ENCODE measurements at regions not wholly inside any gene's neighbourhood (a gene's known extent, or its start where the extent isn't known, plus 50 kb on each side); places are given as distances from the start of the nearest gene placed in this dataset.

GRCh38 chr4:181176306-181176705, 1066.9 kb upstream of the TENM3 start:
- no peaks in the 10 kb centered on the region for H3K36me3 ChIP-seq (replicated peaks in 1 of 2; ENCODE audit: control insufficient read depth in 1 of 2, insufficient read depth in 2 of 2, low read length in 2 of 2)
- POLR2A ChIA-PET, result no interaction called here
- no peak for FAIRE-seq
- H3K9me3 ChIP-seq (ENCODE audit: low read length), result no peaks in the 10 kb centered on the region
- no peak for ATAC-seq
- no peaks in the 10 kb centered on the region for H3K4me1 ChIP-seq (ENCODE audit: insufficient read depth, low read length)
- no peak for DNase-seq (ENCODE audit: low spot score)
- whole genome bisulfite sequencing (ENCODE audit: low lambda C conversion rate), result 13% methylated on average over 6 of the region's 6 CpGs
- in situ Hi-C loops (cut with HindIII; ENCODE audit: extremely low pct_ligation_motif_present, low pct_unique_long_range_greater_than_20kb) (no loop called here), intact Hi-C loops (cut with micrococcal nuclease; ENCODE audit: unreplicated experiment) (no loop called here)
- H3K27ac ChIP-seq (ENCODE audit: extremely low read length, insufficient read depth, low read length), result no peak overlapping the region
- H3K4me3 ChIP-seq (replicated peaks in 1 of 3; ENCODE audit: insufficient read depth in 1 of 3, low read depth in 2 of 3, low read length in 3 of 3), result no peak overlapping the region
- CTCF ChIA-PET (ENCODE audit: low intra/inter-chr PET ratio, low total read pairs), result no interaction called here
- H3K27me3 ChIP-seq (ENCODE audit: control insufficient read depth in 1 of 2, insufficient read depth in 2 of 2, low read length in 2 of 2), result no peaks in the 10 kb centered on the region
- BruUV-seq (replicated peaks), result no TSS peak
- no peak overlapping the region for H3K4me2 ChIP-seq (ENCODE audit: low read depth, low read length)
- H2AFZ ChIP-seq (ENCODE audit: low read length), result no peak overlapping the region
- H3K9ac ChIP-seq (ENCODE audit: insufficient read depth, low read depth, low read length), result no peak overlapping the region
- no peaks in the 10 kb centered on the region for H3K79me2 ChIP-seq (ENCODE audit: insufficient read depth, low read length)
- H4K20me1 ChIP-seq (ENCODE audit: insufficient read depth, low read length), result no peaks in the 10 kb centered on the region
- TF ChIP-seq HCFC1 (IDR thresholded peaks at IDR 0.05; ENCODE audit: low read depth, low read length), result no peak
- no peak for TF ChIP-seq ZNF616 (CRISPR knock-in tag; IDR thresholded peaks at IDR 0.05; ENCODE audit: low read depth)
- TF ChIP-seq XBP1 (CRISPR knock-in tag; IDR thresholded peaks at IDR 0.05), result no peak
- no peak for TF ChIP-seq IRF1 (CRISPR knock-in tag; IDR thresholded peaks at IDR 0.05; ENCODE audit: low read depth)
- TF ChIP-seq ZNF282 (IDR thresholded peaks at IDR 0.05; ENCODE audit: partially characterized antibody), result no peak
- no peak for TF ChIP-seq POLR2A (IDR thresholded peaks at IDR 0.05; ENCODE audit: insufficient read depth in 1 of 2, low read depth in 2 of 2, low read length in 2 of 2)
- no peak for TF ChIP-seq NR0B2 (CRISPR knock-in tag; IDR thresholded peaks at IDR 0.05)
- no peak for TF ChIP-seq FUBP1 (CRISPR knock-in tag; IDR thresholded peaks at IDR 0.05; ENCODE audit: borderline replicate concordance)
- no peak for TF ChIP-seq ZBED4 (CRISPR knock-in tag; IDR thresholded peaks at IDR 0.05; ENCODE audit: borderline replicate concordance)
- no peak for TF ChIP-seq KAT7 (CRISPR knock-in tag; IDR thresholded peaks at IDR 0.05; ENCODE audit: borderline replicate concordance)
- no peak for TF ChIP-seq ZIK1 (CRISPR knock-in tag; IDR thresholded peaks at IDR 0.05; ENCODE audit: borderline replicate concordance, low read depth)
- no peak for TF ChIP-seq TBX2 (CRISPR knock-in tag; IDR thresholded peaks at IDR 0.05; ENCODE audit: borderline replicate concordance)
- TF ChIP-seq E2F1 (CRISPR knock-in tag; IDR thresholded peaks at IDR 0.05), result no peak

Measured in HepG2 (cell line).